SK-N-MC (cell line): ENCODE measurements at regions not wholly inside any gene's neighbourhood (a gene's known extent, or its start where the extent isn't known, plus 50 kb on each side); places are given as distances from the start of the nearest gene placed in this dataset.
"Not testable (repeated sequence)": the region's sequence is repeated elsewhere in the genome, so short reads cannot be mapped to it uniquely, and the experiment has no call there.

ENCODE experiments used
- DNase-seq: peaks from one replicate; pipeline ENCODE4 v3.0.0-alpha.2; 2011; ENCODE audit warnings: low read depth, low spot score
- H3K27ac ChIP-seq: fragments of 200-600 bp; sonication (generic); 2 replicates; pipeline ENCODE4 v1.5.1; 2016; ENCODE audit warnings: mixed run types
- H3K36me3 ChIP-seq: fragments of 200-600 bp; sonication (generic); 2 replicates; pipeline ENCODE4 v1.6.1; 2017; ENCODE audit warnings: antibody characterized with exemption, low read length, mixed read lengths; ENCODE audit not compliant: insufficient read depth
- H3K4me3 ChIP-seq: fragments of 200-600 bp; sonication (generic); 2 replicates; pipeline ENCODE4 v1.5.1; 2016
- H3K9ac ChIP-seq: fragments of 200-600 bp; sonication (generic); 2 replicates; pipeline ENCODE4 v1.8.0; 2017; ENCODE audit warnings: mixed run types, mixed read lengths; ENCODE audit not compliant: insufficient read length
- H3K9me3 ChIP-seq: fragments of 200-600 bp; sonication (generic); 2 replicates; pipeline ENCODE4 v1.6.1; 2017; ENCODE audit warnings: low read depth, mild to moderate bottlenecking, antibody characterized with exemption, low read length, moderate library complexity, mixed read lengths
- EZH2 ChIP-seq: fragments of 200-600 bp; sonication (generic); IDR thresholded peaks from one replicate; pipeline ENCODE4 v1.6.1; 2017; ENCODE audit warnings: antibody characterized with exemption
- FOXP2 ChIP-seq: optimal IDR thresholded peaks from 2 replicates; pipeline ENCODE3; 2011; ENCODE audit warnings: mild to moderate bottlenecking, moderate library complexity; ENCODE audit not compliant: insufficient read depth; ENCODE audit errors: extremely low read length, control extremely low read depth
- POLR2AphosphoS5 ChIP-seq: IDR thresholded peaks from 2 replicates; pipeline ENCODE4 v1.6.1; 2012; ENCODE audit warnings: mild to moderate bottlenecking, low read depth, low read length, borderline replicate concordance

DNA sequence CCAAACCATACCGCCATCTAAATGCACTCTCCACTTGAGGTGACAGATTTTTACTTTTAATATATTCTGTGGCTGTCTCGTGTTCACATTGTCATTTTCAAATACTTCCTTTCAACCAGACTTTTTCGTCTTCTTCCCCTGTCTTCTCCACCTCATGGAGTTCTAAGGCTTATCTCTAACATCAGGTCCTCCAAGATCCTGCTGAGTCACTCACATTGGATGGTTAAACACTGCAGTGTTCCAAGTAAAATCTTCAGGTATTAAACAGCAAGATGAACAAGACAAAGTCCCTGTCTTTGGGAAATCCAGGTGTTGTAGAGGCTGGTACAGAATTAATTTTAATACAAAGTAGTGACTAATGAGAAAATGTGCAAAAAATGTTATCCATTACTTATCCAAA lies 330.2 kb upstream of the KIF2B start:
- Histone ChIP-seq H3K36me3 (no peaks in the 10 kb centered on the region), H3K9me3 (no peaks in the 10 kb centered on the region), H3K9ac (no peak overlapping the region), H3K27ac (no peak overlapping the region), H3K4me3 (no peak overlapping the region)
- DNase-seq = no peak
- no peak for TF ChIP-seq FOXP2
- TF ChIP-seq POLR2AphosphoS5 = no peak
- TF ChIP-seq EZH2 = no peak

GRCh38 chr17:53490447-53490968 lies 332.2 kb upstream of the KIF2B start:
- H3K36me3 ChIP-seq = no peaks in the 10 kb centered on the region
- TF ChIP-seq FOXP2 (no peak), POLR2AphosphoS5 (no peak), EZH2 (no peak)
- H3K27ac ChIP-seq = no peak overlapping the region
- H3K9me3 ChIP-seq = no peaks in the 10 kb centered on the region
- no peak for DNase-seq
- H3K9ac ChIP-seq = no peak overlapping the region
- no peak overlapping the region for H3K4me3 ChIP-seq

DNA sequence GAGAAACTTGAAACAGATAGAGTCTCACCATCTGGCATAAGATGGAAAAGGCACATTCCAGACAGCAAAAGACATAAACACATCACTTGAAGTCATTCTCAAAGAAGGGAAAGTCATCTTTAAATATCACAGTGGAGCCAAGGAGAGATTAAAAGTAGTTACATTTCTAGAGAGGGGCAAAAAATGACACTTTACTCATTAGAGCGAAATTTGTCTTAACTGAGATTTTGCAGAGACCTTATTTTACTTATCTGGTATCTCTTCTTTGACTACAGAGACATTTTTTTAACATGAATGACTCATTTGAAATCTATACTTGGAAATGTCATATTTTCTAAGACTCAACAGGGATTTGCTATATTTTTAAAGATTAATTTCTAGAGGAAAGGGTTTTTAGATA lies 339.0 kb upstream of the KIF2B start:
- Histone ChIP-seq H3K36me3 (no peaks in the 10 kb centered on the region), H3K4me3 (no peak overlapping the region), H3K27ac (no peak overlapping the region), H3K9ac (no peak overlapping the region), H3K9me3 (no peaks in the 10 kb centered on the region)
- DNase-seq = no peak
- TF ChIP-seq EZH2 (no peak), FOXP2 (no peak), POLR2AphosphoS5 (no peak)

- no peak for DNase-seq
- TF ChIP-seq FOXP2 = no peak
- no peak for TF ChIP-seq POLR2AphosphoS5
- TF ChIP-seq EZH2 = no peak
- H3K9me3 ChIP-seq = no peaks in the 10 kb centered on the region
- H3K9ac ChIP-seq = no peak overlapping the region
- H3K27ac ChIP-seq = no peak overlapping the region
- H3K36me3 ChIP-seq = no peaks in the 10 kb centered on the region
- H3K4me3 ChIP-seq = no peak overlapping the region
Observed at GRCh38 chr17:53475002-53475401, 347.7 kb upstream of the KIF2B start.

DNA sequence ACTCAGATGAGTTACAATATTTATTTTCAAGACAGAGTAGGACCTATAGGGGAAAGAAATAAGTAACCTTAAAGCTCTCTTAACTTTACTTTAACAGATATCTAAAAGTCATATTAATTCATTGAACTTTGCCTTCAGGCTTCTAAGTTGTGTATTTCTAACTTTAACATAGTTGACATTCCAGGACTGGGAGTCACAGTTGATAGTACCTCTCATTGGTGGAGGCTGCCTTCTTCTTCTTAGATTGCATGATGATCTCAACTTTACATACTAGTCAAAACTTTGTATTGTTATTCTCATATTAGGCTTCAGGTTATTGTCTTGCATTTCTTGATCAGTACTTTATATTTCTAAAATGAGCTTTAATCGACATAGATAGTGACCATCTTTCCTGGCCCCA lies 350.1 kb upstream of the KIF2B start:
- Histone ChIP-seq H3K27ac (no peak overlapping the region), H3K9me3 (no peaks in the 10 kb centered on the region), H3K4me3 (no peak overlapping the region), H3K36me3 (no peaks in the 10 kb centered on the region), H3K9ac (no peak overlapping the region)
- TF ChIP-seq EZH2 (no peak), FOXP2 (no peak), POLR2AphosphoS5 (no peak)
- no peak for DNase-seq

GRCh38 chr17:53471514-53471913 lies 351.2 kb upstream of the KIF2B start:
- no peak for TF ChIP-seq POLR2AphosphoS5
- no peak for TF ChIP-seq FOXP2
- no peak for TF ChIP-seq EZH2
- H3K9me3 ChIP-seq = no peaks in the 10 kb centered on the region
- DNase-seq = no peak
- H3K4me3 ChIP-seq = no peak overlapping the region
- no peak overlapping the region for H3K27ac ChIP-seq
- no peaks in the 10 kb centered on the region for H3K36me3 ChIP-seq
- no peak overlapping the region for H3K9ac ChIP-seq

- Histone ChIP-seq H3K9ac (no peak overlapping the region), H3K4me3 (no peak overlapping the region), H3K9me3 (no peaks in the 10 kb centered on the region), H3K36me3 (no peaks in the 10 kb centered on the region), H3K27ac (no peak overlapping the region)
- DNase-seq = no peak
- TF ChIP-seq FOXP2 = no peak
Observed at GRCh38 chr17:53470626-53471025, 352.1 kb upstream of the KIF2B start.

DNA sequence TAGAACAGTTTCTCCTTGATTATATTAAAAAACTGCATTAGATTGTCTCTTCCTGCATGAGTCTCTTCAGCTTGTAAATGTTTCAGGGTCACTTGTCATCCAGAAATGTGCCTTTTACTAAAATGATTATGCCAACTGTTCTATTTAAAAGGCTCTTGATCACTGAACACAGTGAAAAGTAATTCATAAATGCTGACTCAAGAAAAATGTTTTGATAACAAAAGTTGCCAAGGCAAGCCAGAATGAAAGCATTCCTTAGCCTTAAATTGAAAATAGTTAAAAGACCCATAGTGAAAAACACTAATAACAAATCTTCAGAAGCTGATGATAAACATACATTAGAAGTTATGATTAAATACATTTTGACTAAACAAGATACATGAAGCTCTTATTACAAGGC lies 356.0 kb upstream of the KIF2B start:
- H3K4me3 ChIP-seq = no peak overlapping the region
- no peaks in the 10 kb centered on the region for H3K36me3 ChIP-seq
- no peak overlapping the region for H3K9ac ChIP-seq
- DNase-seq = no peak
- H3K27ac ChIP-seq = no peak overlapping the region
- TF ChIP-seq EZH2 (no peak), POLR2AphosphoS5 (no peak), FOXP2 (no peak)
- H3K9me3 ChIP-seq = no peaks in the 10 kb centered on the region

DNA sequence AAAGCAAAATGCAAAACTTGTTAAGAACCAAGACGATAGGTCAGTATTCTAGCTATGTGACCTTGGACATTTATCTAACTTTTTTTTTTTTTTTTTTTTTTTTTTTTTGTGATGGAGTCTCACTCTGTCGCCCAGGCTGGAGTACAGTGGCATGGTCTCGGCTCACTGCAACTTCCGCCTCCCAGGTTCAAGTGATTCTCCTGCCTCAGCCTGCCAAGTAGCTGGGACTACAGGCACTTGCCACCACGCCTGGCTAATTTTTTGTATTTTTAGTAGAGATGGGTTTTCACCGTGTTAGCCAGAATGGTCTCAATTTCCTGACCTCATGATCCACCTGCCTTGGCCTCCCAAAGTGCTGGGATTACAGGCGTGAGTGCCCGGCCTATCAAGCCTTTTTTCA lies 358.3 kb upstream of the KIF2B start:
- H3K9me3 ChIP-seq, H3K9ac ChIP-seq, H3K36me3 ChIP-seq, H3K4me3 ChIP-seq, H3K27ac ChIP-seq, DNase-seq: not testable (repeated sequence)
